GM23248 (cell line): ENCODE measurements at regions not wholly inside any gene's neighbourhood (a gene's known extent, or its start where the extent isn't known, plus 50 kb on each side); places are given as distances from the start of the nearest gene placed in this dataset.

ENCODE experiments used
- DNase-seq: peaks from one replicate; pipeline ENCODE4 v3.0.0-alpha.2; 2015
- H2AFZ ChIP-seq: fragments of 200-600 bp; sonication (generic); 2 replicates; pipeline ENCODE4 v1.6.1; 2016; ENCODE audit warnings: antibody characterized with exemption
- H3F3A ChIP-seq: fragments of 200-600 bp; sonication (generic); 2 replicates; pipeline ENCODE4 v1.6.1; 2016; ENCODE audit warnings: mild to moderate bottlenecking, antibody characterized with exemption, mixed run types; ENCODE audit not compliant: insufficient read depth
- H3K27ac ChIP-seq: fragments of 200-600 bp; sonication (generic); 2 replicates; pipeline ENCODE4 v1.5.1; 2016; ENCODE audit warnings: mild to moderate bottlenecking
- H3K27me3 ChIP-seq: fragments of 200-600 bp; sonication (generic); replicated peaks from 2 replicates; pipeline ENCODE4 v1.6.1; 2016; ENCODE audit warnings: mild to moderate bottlenecking; ENCODE audit not compliant: insufficient read depth
- H3K36me3 ChIP-seq: fragments of 200-600 bp; sonication (generic); 2 replicates; pipeline ENCODE4 v1.6.1; 2016; ENCODE audit warnings: low read depth, mild to moderate bottlenecking
- H3K4me1 ChIP-seq: fragments of 200-600 bp; sonication (generic); 2 replicates; pipeline ENCODE4 v1.6.1; 2016; ENCODE audit warnings: mild to moderate bottlenecking; ENCODE audit not compliant: insufficient read depth
- H3K4me2 ChIP-seq: fragments of 200-600 bp; sonication (generic); one replicate; pipeline ENCODE4 v1.6.1; 2016; ENCODE audit warnings: mild to moderate bottlenecking; ENCODE audit not compliant: unreplicated experiment
- H3K4me3 ChIP-seq: fragments of 200-600 bp; sonication (generic); 2 replicates; pipeline ENCODE4 v1.5.1; 2016; ENCODE audit warnings: mild to moderate bottlenecking
- H3K79me2 ChIP-seq: fragments of 200-600 bp; sonication (generic); 2 replicates; pipeline ENCODE4 v1.6.1; 2016; ENCODE audit warnings: mild to moderate bottlenecking; ENCODE audit not compliant: insufficient read depth
- H3K9ac ChIP-seq: fragments of 200-600 bp; sonication (generic); 2 replicates; pipeline ENCODE4 v1.6.1; 2016; ENCODE audit warnings: mild to moderate bottlenecking
- H3K9me2 ChIP-seq: fragments of 200-600 bp; sonication (generic); 2 replicates; pipeline ENCODE4 v1.6.1; 2016; ENCODE audit warnings: mixed run types, mild to moderate bottlenecking, moderate library complexity; ENCODE audit not compliant: insufficient read depth
- H3K9me3 ChIP-seq: fragments of 200-600 bp; sonication (generic); one replicate; pipeline ENCODE4 v1.6.1; 2017; ENCODE audit warnings: low read depth
- H4K20me1 ChIP-seq: fragments of 200-600 bp; sonication (generic); 2 replicates; pipeline ENCODE4 v1.6.0; 2016; ENCODE audit not compliant: insufficient read depth
- EZH2 ChIP-seq: fragments of 200-600 bp; sonication (generic); IDR thresholded peaks from 2 replicates; pipeline ENCODE4 v1.6.1; 2018; ENCODE audit warnings: antibody characterized with exemption, mild to moderate bottlenecking; ENCODE audit not compliant: insufficient read depth, poor library complexity, severe bottlenecking
- EZH2phosphoT487 ChIP-seq: fragments of 200-600 bp; sonication (generic); IDR thresholded peaks from 2 replicates; pipeline ENCODE4 v1.6.1; 2018; ENCODE audit warnings: antibody characterized with exemption, moderate library complexity, mild to moderate bottlenecking, low read depth; ENCODE audit not compliant: insufficient read depth
- WGBS, 2 experiments: methylation state at CpG; one replicate each; pipeline ENCODE4 v1.1.6; 2015 to 2017; ENCODE audit warnings: low lambda C conversion rate in 2 of 2, low coverage in 1 of 2; ENCODE audit errors: missing lambda C conversion rate in 2 of 2; 5-methylcytosine and 5-hydroxymethylcytosine counted together
- in situ Hi-C: fragments of 300-500 bp; cut with MboI; formaldehyde crosslinking; loops from 2 replicates; pipeline ENCODE4 v1.15.0; 2020

DNA sequence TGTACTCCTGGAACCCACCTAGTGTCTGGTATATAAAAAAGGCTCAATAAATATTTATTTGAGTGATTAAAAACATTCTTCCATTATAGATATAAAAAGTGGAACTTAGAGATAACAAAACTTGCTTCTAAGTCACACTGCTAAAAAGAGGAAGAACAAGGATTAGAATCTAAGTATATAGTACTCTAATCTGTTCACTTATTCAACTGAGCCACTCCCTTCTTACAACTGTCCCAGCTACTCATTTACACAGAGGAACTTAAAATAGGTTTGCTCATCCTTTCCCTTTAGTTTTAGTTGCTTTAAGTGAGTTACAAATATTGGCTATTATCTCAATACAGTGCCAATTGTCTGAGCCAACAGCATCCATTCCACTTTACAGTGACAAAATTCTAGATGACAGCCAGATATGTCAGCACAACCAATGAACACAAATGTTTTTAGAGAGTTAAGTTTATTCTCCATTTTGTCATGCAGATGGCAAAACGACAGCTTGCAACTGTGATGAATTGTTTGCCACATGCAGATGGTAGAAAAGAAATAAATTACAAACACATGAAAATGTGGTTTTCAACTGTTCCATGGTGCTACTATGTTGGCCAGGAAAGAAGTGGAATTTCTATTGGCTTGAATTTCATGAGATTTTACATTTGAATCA, 280.7 kb upstream of the ZC3H15 start:
- WGBS, 2 experiments = 4 to 8% methylated on average over 1 of the region's 1 CpG
- no peak overlapping the region for H3K27ac ChIP-seq
- H3K9ac ChIP-seq = no peak overlapping the region
- H3K79me2 ChIP-seq = no peaks in the 10 kb centered on the region
- DNase-seq = no peak
- TF ChIP-seq EZH2 (no peak), EZH2phosphoT487 (no peak)
- H3K4me1 ChIP-seq = no peaks in the 10 kb centered on the region
- H3K36me3 ChIP-seq = no peaks in the 10 kb centered on the region
- H3K4me2 ChIP-seq = no peak overlapping the region
- no peaks in the 10 kb centered on the region for H3K27me3 ChIP-seq
- H2AFZ ChIP-seq = no peak overlapping the region
- H3K9me3 ChIP-seq = no peaks in the 10 kb centered on the region
- no peaks in the 10 kb centered on the region for H4K20me1 ChIP-seq
- no peaks in the 10 kb centered on the region for H3K9me2 ChIP-seq
- in situ Hi-C loops = no loop called here
- H3F3A ChIP-seq = no peaks in the 10 kb centered on the region
- no peak overlapping the region for H3K4me3 ChIP-seq

DNA sequence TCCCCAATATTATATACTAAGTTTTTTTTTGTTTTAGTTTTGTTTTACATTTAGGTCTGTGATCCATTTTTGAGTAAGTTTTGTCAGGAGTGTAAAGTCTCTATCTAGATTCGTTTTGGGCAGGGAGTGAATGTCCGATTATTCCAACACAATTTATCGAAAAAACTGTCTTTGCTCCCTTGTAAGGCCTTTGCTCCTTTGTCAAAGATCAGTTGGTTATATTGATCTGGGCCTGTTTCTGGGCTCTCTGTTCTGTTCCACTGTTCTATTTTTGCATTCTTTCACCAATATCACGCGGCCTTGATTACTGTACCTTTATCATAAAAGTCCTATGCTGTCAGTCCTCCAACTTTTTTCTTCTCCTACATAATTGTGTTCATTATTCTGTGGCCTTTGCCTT, 276.5 kb upstream of the ZC3H15 start:
- Histone ChIP-seq H3K27ac (no peak overlapping the region), H3K4me3 (no peak overlapping the region), H3K9me3 (no peaks in the 10 kb centered on the region), H3K79me2 (no peaks in the 10 kb centered on the region), H4K20me1 (no peaks in the 10 kb centered on the region), H3K9me2 (no peaks in the 10 kb centered on the region), H2AFZ (no peak overlapping the region), H3K4me1 (no peaks in the 10 kb centered on the region), H3K4me2 (no peak overlapping the region), H3F3A (no peaks in the 10 kb centered on the region), H3K27me3 (no peaks in the 10 kb centered on the region), H3K9ac (no peak overlapping the region), H3K36me3 (no peaks in the 10 kb centered on the region)
- 83 to 92% methylated on average over 5 of the region's 5 CpGs for WGBS, 2 experiments
- in situ Hi-C loops = no loop called here
- TF ChIP-seq EZH2phosphoT487 (no peak), EZH2 (no peak)
- no peak for DNase-seq

GRCh38 chr2:186220409-186220808, 265.7 kb upstream of the ZC3H15 start:
- WGBS, 2 experiments = 62 to 65% methylated on average over 5 of the region's 5 CpGs
- Histone ChIP-seq H3K4me1 (no peaks in the 10 kb centered on the region), H3F3A (no peaks in the 10 kb centered on the region), H3K9me2 (no peaks in the 10 kb centered on the region), H3K4me2 (no peak overlapping the region), H3K4me3 (no peak overlapping the region), H3K36me3 (no peaks in the 10 kb centered on the region), H3K27ac (no peak overlapping the region), H2AFZ (no peak overlapping the region), H3K27me3 (no peaks in the 10 kb centered on the region), H4K20me1 (no peaks in the 10 kb centered on the region), H3K9me3 (no peaks in the 10 kb centered on the region), H3K9ac (no peak overlapping the region), H3K79me2 (no peaks in the 10 kb centered on the region)
- TF ChIP-seq EZH2 (no peak), EZH2phosphoT487 (no peak)
- in situ Hi-C loops = no loop called here
- no peak for DNase-seq

- 0 to 10% methylated on average over 1 of the region's 1 CpG for WGBS, 2 experiments
- no peak for DNase-seq
- H3K9ac ChIP-seq = no peak overlapping the region
Measured at GRCh38 chr2:186229265-186229664, 256.8 kb upstream of the ZC3H15 start.

More at GRCh38 chr2:186229265-186229664, 256.8 kb upstream of the ZC3H15 start:
- no peak for TF ChIP-seq EZH2
- no peak for TF ChIP-seq EZH2phosphoT487
- Histone ChIP-seq H4K20me1 (no peaks in the 10 kb centered on the region), H3K4me2 (no peak overlapping the region), H3K79me2 (no peaks in the 10 kb centered on the region), H3K36me3 (no peaks in the 10 kb centered on the region), H2AFZ (no peak overlapping the region), H3K27ac (no peak overlapping the region), H3K9me2 (no peaks in the 10 kb centered on the region), H3K4me1 (no peaks in the 10 kb centered on the region), H3F3A (no peaks in the 10 kb centered on the region), H3K27me3 (no peaks in the 10 kb centered on the region), H3K9me3 (no peaks in the 10 kb centered on the region), H3K4me3 (no peak overlapping the region)
- in situ Hi-C loops = no loop called here
